GM12878 (cell line): ENCODE measurements at regions not wholly inside any gene's neighbourhood (a gene's known extent, or its start where the extent isn't known, plus 50 kb on each side); places are given as distances from the start of the nearest gene placed in this dataset.

Experiments
- CTCF ChIP-seq, 3 experiments: IDR thresholded peaks in 2 of 3; conservative IDR thresholded peaks in 1 of 3; 2 replicates each; pipeline ENCODE4 v1.5.1; 2011; ENCODE audit warnings: low read depth in 3 of 3, low read length in 3 of 3, mild to moderate bottlenecking in 3 of 3, control low read depth in 2 of 3, moderate library complexity in 2 of 3, inconsistent platforms in 1 of 3, mixed read lengths in 1 of 3; ENCODE audit not compliant: control insufficient read depth in 2 of 3, insufficient read depth in 1 of 3; ENCODE audit errors: extremely low read depth in 1 of 3
- EGR1 ChIP-seq, 2 experiments: IDR thresholded peaks; 1 replicate in 1 of 2; 2 replicates in 1 of 2; pipeline ENCODE4 v1.6.1; 2011 to 2012; ENCODE audit warnings: low read depth in 2 of 2, low read length in 2 of 2, borderline replicate concordance in 1 of 2, mild to moderate bottlenecking in 1 of 2, moderate library complexity in 1 of 2
- JUND ChIP-seq: IDR thresholded peaks from 2 replicates; pipeline ENCODE4 v1.6.1; 2012; ENCODE audit warnings: low read depth, mild to moderate bottlenecking, low read length, improper control_type of control experiment, moderate library complexity
- RAD51 ChIP-seq: fragments of 450-650 bp; IDR thresholded peaks from 2 replicates; pipeline ENCODE4 v1.6.1; 2016; ENCODE audit warnings: moderate library complexity, mild to moderate bottlenecking, inconsistent platforms
- RCOR1 ChIP-seq: conservative IDR thresholded peaks from 2 replicates; pipeline ENCODE4 v1.6.1; 2012; ENCODE audit warnings: low read depth, low read length, improper control_type of control experiment
- SMC3 ChIP-seq: IDR thresholded peaks from 2 replicates; pipeline ENCODE4 v1.6.1; 2011; ENCODE audit warnings: low read length, improper control_type of control experiment, borderline replicate concordance

- TF ChIP-seq JUND (no peak), SMC3 (no peak), RCOR1 (no peak), CTCF (IDR thresholded peaks at IDR 0.05 in 2 of 3, conservative IDR thresholded peaks at IDR 0.05 in 1 of 3; ENCODE audit: control insufficient read depth in 2 of 3, extremely low read depth in 1 of 3, insufficient read depth in 1 of 3, low read depth in 3 of 3, low read length in 3 of 3) (no peak), RAD51 (no peak), EGR1 (IDR thresholded peaks at IDR 0.05; ENCODE audit: borderline replicate concordance in 1 of 2, low read depth in 2 of 2, low read length in 2 of 2) (no peak)
These were observed 50.1 kb upstream of the CNTN3 start for GRCh38 chr3:74664606-74665005.
